SK-N-SH (cell line): ENCODE measurements at regions not wholly inside any gene's neighbourhood (a gene's known extent, or its start where the extent isn't known, plus 50 kb on each side); places are given as distances from the start of the nearest gene placed in this dataset.

Experiments used
- CTCF ChIA-PET: fragments of 300-600, 350-600 bp; formaldehyde crosslinking; extraction: SDS; loops from one replicate; lab custom pipeline; 2021; lab: Yijun Ruan, JAX
- POLR2A ChIA-PET: fragments of 350-600 bp; sonication (Branson Sonifier 250); formaldehyde crosslinking; extraction: SDS; loops from one replicate; lab custom pipeline; 2020; ENCODE audit warnings: antibody characterized with exemption, inconsistent platforms; lab: Yijun Ruan, JAX
- DNase-seq: peaks from one replicate; pipeline ENCODE4 v3.0.0; 2012
- H2AFZ ChIP-seq: fragments of 200-600 bp; sonication (generic); 2 replicates; pipeline ENCODE4 v1.8.1; 2016; ENCODE audit warnings: antibody characterized with exemption, mild to moderate bottlenecking, low read depth
- H3F3A ChIP-seq: fragments of 200-600 bp; sonication (generic); replicated peaks from 2 replicates; pipeline ENCODE3; 2016; ENCODE audit warnings: antibody characterized with exemption, mild to moderate bottlenecking; ENCODE audit not compliant: insufficient read depth
- H3K27ac ChIP-seq, 2 experiments: fragments of 200-500 bp in 1 of 2; fragments of 200-600 bp in 1 of 2; sonication (Bioruptor generic) in 1 of 2; sonication (generic), shearing (Covaris generic) in 1 of 2; 2 replicates each; pipeline versions ENCODE4 v1.5.1 to v1.6.1; 2014 to 2016; ENCODE audit warnings: low read depth in 2 of 2, inconsistent platforms in 1 of 2, low read length in 1 of 2, mild to moderate bottlenecking in 1 of 2, mixed read lengths in 1 of 2
- H3K27me3 ChIP-seq: fragments of 200-600 bp; sonication (generic), shearing (Covaris generic); 2 replicates; pipeline ENCODE4 v1.6.1; 2016; ENCODE audit warnings: mixed run types; ENCODE audit not compliant: insufficient read depth
- H3K36me3 ChIP-seq, 2 experiments: fragments of 200-500 bp in 1 of 2; fragments of 200-600 bp in 1 of 2; sonication (Bioruptor generic) in 1 of 2; sonication (generic) in 1 of 2; replicated peaks in 1 of 2; 2 replicates each; pipeline versions ENCODE3 to v1.5.1; 2014 to 2016; ENCODE audit warnings: low read length in 1 of 2, mild to moderate bottlenecking in 1 of 2; ENCODE audit not compliant: insufficient read depth in 2 of 2, control insufficient read depth in 1 of 2
- H3K4me1 ChIP-seq, 2 experiments: fragments of 200-500 bp in 1 of 2; fragments of 200-600 bp in 1 of 2; sonication (Bioruptor generic) in 1 of 2; sonication (generic), shearing (Covaris generic) in 1 of 2; 2 replicates each; pipeline versions ENCODE4 v1.5.1 to v1.6.1; 2014 to 2016; ENCODE audit warnings: low read depth in 1 of 2, low read length in 1 of 2, mixed run types in 1 of 2; ENCODE audit not compliant: insufficient read depth in 2 of 2, control insufficient read depth in 1 of 2
- H3K4me2 ChIP-seq: fragments of 200-600 bp; sonication (generic), shearing (Covaris generic); 2 replicates; pipeline ENCODE4 v1.6.1; 2017; ENCODE audit warnings: mixed run types
- H3K4me3 ChIP-seq, 2 experiments: fragments of 200-500 bp in 1 of 2; fragments of 200-600 bp in 1 of 2; sonication (Bioruptor generic) in 1 of 2; sonication (generic), shearing (Covaris generic) in 1 of 2; 2 replicates each; pipeline versions ENCODE4 v1.5.1 to v1.8.1; 2014 to 2016; ENCODE audit warnings: low read depth in 2 of 2, inconsistent platforms in 1 of 2, low read length in 1 of 2, mild to moderate bottlenecking in 1 of 2, mixed read lengths in 1 of 2, moderate library complexity in 1 of 2
- H3K79me2 ChIP-seq: fragments of 200-600 bp; sonication (generic); 2 replicates; pipeline ENCODE4 v1.8.1; 2017; ENCODE audit warnings: mild to moderate bottlenecking; ENCODE audit not compliant: insufficient read depth
- H3K9ac ChIP-seq: fragments of 200-600 bp; sonication (generic); 2 replicates; pipeline ENCODE4 v1.6.1; 2017; ENCODE audit warnings: mixed run types
- H3K9me2 ChIP-seq: fragments of 200-600 bp; sonication (generic); 2 replicates; pipeline ENCODE4 v1.6.1; 2017; ENCODE audit warnings: mixed run types
- H3K9me3 ChIP-seq: fragments of 200-600 bp; sonication (generic); 2 replicates; pipeline ENCODE4 v1.6.1; 2017; ENCODE audit warnings: mixed run types, mild to moderate bottlenecking, moderate library complexity
- H4K20me1 ChIP-seq: fragments of 200-600 bp; sonication (generic); 2 replicates; pipeline ENCODE4 v1.6.1; 2017; ENCODE audit warnings: mild to moderate bottlenecking, mixed run types; ENCODE audit not compliant: insufficient read depth
- CHD2 ChIP-seq: fragments of 150-350 bp; IDR thresholded peaks from 2 replicates; pipeline ENCODE4 v1.6.1; 2018; ENCODE audit warnings: low read length; ENCODE audit not compliant: partially characterized antibody
- ELF1 ChIP-seq: IDR thresholded peaks from 2 replicates; pipeline ENCODE4 v1.4.0; 2012
- EZH2phosphoT487 ChIP-seq: fragments of 200-600 bp; sonication (generic); IDR thresholded peaks from 2 replicates; pipeline ENCODE4 v1.6.1; 2017; ENCODE audit warnings: low read depth, mixed run types, mild to moderate bottlenecking, antibody characterized with exemption, moderate library complexity, borderline replicate concordance
- FOXJ3 ChIP-seq: sonication (generic); formaldehyde crosslinking; IDR thresholded peaks from 2 replicates; pipeline ENCODE4 v1.5.1; 2020; ENCODE audit warnings: mild to moderate bottlenecking, missing genetic modification reagents
- GABPA ChIP-seq: IDR thresholded peaks from 2 replicates; pipeline ENCODE4 v1.4.0; 2012; ENCODE audit warnings: low read depth, mild to moderate bottlenecking
- GATA2 ChIP-seq: sonication (generic); formaldehyde crosslinking; IDR thresholded peaks from 2 replicates; pipeline ENCODE4 v1.5.0; 2020; ENCODE audit warnings: mild to moderate bottlenecking, missing genetic modification reagents
- JUND ChIP-seq: IDR thresholded peaks from 2 replicates; pipeline ENCODE4 v1.4.0; 2012
- MEF2A ChIP-seq: IDR thresholded peaks from 2 replicates; pipeline ENCODE4 v1.4.0; 2012; ENCODE audit warnings: low read depth, borderline replicate concordance
- POLR2AphosphoS5 ChIP-seq: IDR thresholded peaks from 2 replicates; pipeline ENCODE4 v1.6.1; 2012; ENCODE audit warnings: low read depth, low read length
- RAD21 ChIP-seq: IDR thresholded peaks from 2 replicates; pipeline ENCODE4 v1.6.1; 2012; ENCODE audit warnings: mild to moderate bottlenecking, low read length
- RCOR1 ChIP-seq: fragments of 150-350 bp; IDR thresholded peaks from 2 replicates; pipeline ENCODE4 v1.6.1; 2017; ENCODE audit warnings: antibody characterized with exemption, low read length
- RFX5 ChIP-seq: IDR thresholded peaks from 2 replicates; pipeline ENCODE4 v1.6.1; 2012; ENCODE audit warnings: mild to moderate bottlenecking, improper control_type of control experiment, low read length
- RXRA ChIP-seq: IDR thresholded peaks from 2 replicates; pipeline ENCODE4 v1.4.0; 2012; ENCODE audit warnings: low read depth, mild to moderate bottlenecking, borderline replicate concordance
- SMC3 ChIP-seq: IDR thresholded peaks from 2 replicates; pipeline ENCODE4 v1.6.1; 2012; ENCODE audit warnings: low read depth, low read length, improper control_type of control experiment
- TAF1 ChIP-seq: IDR thresholded peaks from 2 replicates; pipeline ENCODE4 v1.6.1; 2012; ENCODE audit warnings: low read depth, mild to moderate bottlenecking, low read length, moderate library complexity, borderline replicate concordance
- TEAD4 ChIP-seq: IDR thresholded peaks from 2 replicates; pipeline ENCODE4 v1.4.0; 2012; ENCODE audit warnings: mild to moderate bottlenecking, borderline replicate concordance; ENCODE audit not compliant: insufficient read depth
- WGBS: methylation state at CpG from one replicate; pipeline ENCODE4 v1.1.6; 2017; ENCODE audit warnings: low lambda C conversion rate; 5-methylcytosine and 5-hydroxymethylcytosine counted together
- TF ChIP-seq, protein P1 (sequence below): IDR thresholded peaks from 2 replicates; pipeline ENCODE4 v1.4.0; 2012; ENCODE audit warnings: low read depth, borderline replicate concordance
- TF ChIP-seq, protein P2 (sequence below): fragments of 200-600 bp; sonication (generic); IDR thresholded peaks from 2 replicates; pipeline ENCODE4 v1.6.1; 2017; ENCODE audit warnings: antibody characterized with exemption, mild to moderate bottlenecking, moderate library complexity
- TF ChIP-seq, protein P3 (sequence below): IDR thresholded peaks from 2 replicates; pipeline ENCODE4 v1.4.0; 2012; ENCODE audit warnings: low read depth, borderline replicate concordance
- TF ChIP-seq, protein P4 (sequence below): IDR thresholded peaks from 2 replicates; pipeline ENCODE4 v1.4.0; 2012; ENCODE audit warnings: low read depth

DNA sequence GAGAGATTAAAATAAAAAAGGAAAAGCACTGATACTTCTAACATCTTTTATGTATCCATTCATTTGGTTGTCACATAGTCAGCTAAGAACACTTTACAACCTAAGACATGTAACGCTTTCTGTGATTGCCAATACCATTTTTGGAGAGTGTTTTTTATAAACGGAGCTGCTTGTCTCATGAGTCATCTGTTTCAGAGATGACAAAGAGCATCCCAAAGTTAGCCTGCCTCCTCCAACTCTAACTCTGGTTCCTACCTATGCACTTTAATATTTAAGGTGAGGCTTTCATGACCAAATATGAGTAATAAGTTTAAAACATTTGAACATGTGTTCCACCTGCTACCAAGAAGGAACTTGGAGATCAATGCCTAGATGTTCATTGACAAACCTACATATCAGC, 260.1 kb upstream of the SMIM21 start:
- H3K4me3 ChIP-seq = no peak overlapping the region
- ChIA-PET CTCF (no interaction called here), POLR2A (no interaction called here)
- no peaks in the 10 kb centered on the region for H3F3A ChIP-seq
- no peak overlapping the region for H3K9ac ChIP-seq
- H3K36me3 ChIP-seq = no peaks in the 10 kb centered on the region
- TF ChIP-seq GABPA (no peak), RAD21 (no peak), POLR2AphosphoS5 (no peak), RFX5 (no peak), RXRA (no peak), CHD2 (no peak), JUND (no peak), EZH2phosphoT487 (no peak), TEAD4 (no peak), RCOR1 (no peak), MEF2A (no peak)
- TF ChIP-seq, protein P1, sequence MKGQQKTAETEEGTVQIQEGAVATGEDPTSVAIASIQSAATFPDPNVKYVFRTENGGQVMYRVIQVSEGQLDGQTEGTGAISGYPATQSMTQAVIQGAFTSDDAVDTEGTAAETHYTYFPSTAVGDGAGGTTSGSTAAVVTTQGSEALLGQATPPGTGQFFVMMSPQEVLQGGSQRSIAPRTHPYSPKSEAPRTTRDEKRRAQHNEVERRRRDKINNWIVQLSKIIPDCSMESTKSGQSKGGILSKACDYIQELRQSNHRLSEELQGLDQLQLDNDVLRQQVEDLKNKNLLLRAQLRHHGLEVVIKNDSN = no peak
- TF ChIP-seq, protein P2, sequence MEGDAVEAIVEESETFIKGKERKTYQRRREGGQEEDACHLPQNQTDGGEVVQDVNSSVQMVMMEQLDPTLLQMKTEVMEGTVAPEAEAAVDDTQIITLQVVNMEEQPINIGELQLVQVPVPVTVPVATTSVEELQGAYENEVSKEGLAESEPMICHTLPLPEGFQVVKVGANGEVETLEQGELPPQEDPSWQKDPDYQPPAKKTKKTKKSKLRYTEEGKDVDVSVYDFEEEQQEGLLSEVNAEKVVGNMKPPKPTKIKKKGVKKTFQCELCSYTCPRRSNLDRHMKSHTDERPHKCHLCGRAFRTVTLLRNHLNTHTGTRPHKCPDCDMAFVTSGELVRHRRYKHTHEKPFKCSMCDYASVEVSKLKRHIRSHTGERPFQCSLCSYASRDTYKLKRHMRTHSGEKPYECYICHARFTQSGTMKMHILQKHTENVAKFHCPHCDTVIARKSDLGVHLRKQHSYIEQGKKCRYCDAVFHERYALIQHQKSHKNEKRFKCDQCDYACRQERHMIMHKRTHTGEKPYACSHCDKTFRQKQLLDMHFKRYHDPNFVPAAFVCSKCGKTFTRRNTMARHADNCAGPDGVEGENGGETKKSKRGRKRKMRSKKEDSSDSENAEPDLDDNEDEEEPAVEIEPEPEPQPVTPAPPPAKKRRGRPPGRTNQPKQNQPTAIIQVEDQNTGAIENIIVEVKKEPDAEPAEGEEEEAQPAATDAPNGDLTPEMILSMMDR = no peak
- TF ChIP-seq, protein P3, sequence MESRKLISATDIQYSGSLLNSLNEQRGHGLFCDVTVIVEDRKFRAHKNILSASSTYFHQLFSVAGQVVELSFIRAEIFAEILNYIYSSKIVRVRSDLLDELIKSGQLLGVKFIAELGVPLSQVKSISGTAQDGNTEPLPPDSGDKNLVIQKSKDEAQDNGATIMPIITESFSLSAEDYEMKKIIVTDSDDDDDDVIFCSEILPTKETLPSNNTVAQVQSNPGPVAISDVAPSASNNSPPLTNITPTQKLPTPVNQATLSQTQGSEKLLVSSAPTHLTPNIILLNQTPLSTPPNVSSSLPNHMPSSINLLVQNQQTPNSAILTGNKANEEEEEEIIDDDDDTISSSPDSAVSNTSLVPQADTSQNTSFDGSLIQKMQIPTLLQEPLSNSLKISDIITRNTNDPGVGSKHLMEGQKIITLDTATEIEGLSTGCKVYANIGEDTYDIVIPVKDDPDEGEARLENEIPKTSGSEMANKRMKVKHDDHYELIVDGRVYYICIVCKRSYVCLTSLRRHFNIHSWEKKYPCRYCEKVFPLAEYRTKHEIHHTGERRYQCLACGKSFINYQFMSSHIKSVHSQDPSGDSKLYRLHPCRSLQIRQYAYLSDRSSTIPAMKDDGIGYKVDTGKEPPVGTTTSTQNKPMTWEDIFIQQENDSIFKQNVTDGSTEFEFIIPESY = no peak
- TF ChIP-seq, all 33 proteins: peak for 0
- no peaks in the 10 kb centered on the region for H3K79me2 ChIP-seq
- H3K9me3 ChIP-seq = peaks cover 4% of the 10 kb centered on the region; the same call in 1 of the 2 replicates
- H2AFZ ChIP-seq = no peak overlapping the region
- H4K20me1 ChIP-seq = no peaks in the 10 kb centered on the region
- no peak overlapping the region for H3K4me2 ChIP-seq
- no peak overlapping the region for H3K27ac ChIP-seq
- no peaks in the 10 kb centered on the region for H3K27me3 ChIP-seq
- H3K9me2 ChIP-seq = no peaks in the 10 kb centered on the region
- no peaks in the 10 kb centered on the region for H3K4me1 ChIP-seq
- DNase-seq = no peak
- 50% methylated on average over 2 of the region's 2 CpGs for WGBS

DNA sequence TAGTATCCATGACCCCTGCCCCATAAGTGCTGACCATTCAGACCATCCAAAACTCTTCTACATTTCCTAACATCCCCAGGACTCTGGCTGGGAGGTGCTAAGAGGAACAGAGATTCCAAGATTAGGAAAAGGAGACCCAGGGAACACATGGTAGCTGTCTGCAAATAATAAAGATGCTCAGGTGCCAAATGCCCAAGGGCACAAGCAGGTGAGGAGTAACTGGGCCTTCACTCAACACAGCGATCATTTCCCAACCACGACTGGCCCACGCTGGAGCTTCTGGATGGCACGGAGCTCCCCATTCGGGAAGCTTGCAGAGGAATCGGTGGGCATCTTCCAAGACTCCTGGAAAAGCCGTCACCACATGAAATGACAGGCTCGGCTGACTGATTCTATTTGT, 255.9 kb upstream of the SMIM21 start:
- 24% methylated on average over 8 of the region's 8 CpGs for WGBS
- Histone ChIP-seq H3K9me2 (no peaks in the 10 kb centered on the region), H2AFZ (no peak overlapping the region), H3K4me2 (no peak overlapping the region), H3K9ac (no peak overlapping the region), H3K4me3 (no peak overlapping the region), H3F3A (no peaks in the 10 kb centered on the region), H3K4me1 (no peaks in the 10 kb centered on the region), H3K79me2 (no peaks in the 10 kb centered on the region), H3K9me3 (no peaks in the 10 kb centered on the region), H3K36me3 (no peaks in the 10 kb centered on the region), H4K20me1 (no peaks in the 10 kb centered on the region), H3K27me3 (no peaks in the 10 kb centered on the region), H3K27ac (no peak overlapping the region)
- DNase-seq = no peak
- TF ChIP-seq POLR2AphosphoS5 (no peak), ELF1 (no peak), FOXJ3 (CRISPR knock-in tag) (no peak), CHD2 (no peak), RFX5 (no peak), SMC3 (no peak), JUND (no peak), MEF2A (no peak), GATA2 (no peak), RCOR1 (no peak), TAF1 (no peak)
- TF ChIP-seq, protein P1 = no peak
- TF ChIP-seq, protein P4, sequence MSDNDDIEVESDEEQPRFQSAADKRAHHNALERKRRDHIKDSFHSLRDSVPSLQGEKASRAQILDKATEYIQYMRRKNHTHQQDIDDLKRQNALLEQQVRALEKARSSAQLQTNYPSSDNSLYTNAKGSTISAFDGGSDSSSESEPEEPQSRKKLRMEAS = no peak
- CTCF ChIA-PET = no interaction called here
- POLR2A ChIA-PET = no interaction called here
